Body of pancreas (tissue), 4 donors: ENCODE measurements at regions not wholly inside any gene's neighbourhood (a gene's known extent, or its start where the extent isn't known, plus 50 kb on each side); places are given as distances from the start of the nearest gene placed in this dataset.

Source experiments
- POLR2A ChIP-seq, 3 donors: fragments of 450-650 bp; IDR thresholded peaks; one replicate each; pipeline ENCODE4 v1.6.1; 2016; ENCODE audit warnings: antibody characterized with exemption in 3 of 3, mild to moderate bottlenecking in 2 of 3
- TF ChIP-seq, protein P1 (sequence below), 7 experiments: fragments of 450-650 bp in 4 of 7; fragments of 200-600 bp in 3 of 7; sonication (generic) in 3 of 7; IDR thresholded peaks; one replicate each; pipeline ENCODE4 v1.5.1; 2016 to 2019; ENCODE audit warnings: antibody characterized with exemption in 7 of 7

- TF ChIP-seq, protein P1, sequence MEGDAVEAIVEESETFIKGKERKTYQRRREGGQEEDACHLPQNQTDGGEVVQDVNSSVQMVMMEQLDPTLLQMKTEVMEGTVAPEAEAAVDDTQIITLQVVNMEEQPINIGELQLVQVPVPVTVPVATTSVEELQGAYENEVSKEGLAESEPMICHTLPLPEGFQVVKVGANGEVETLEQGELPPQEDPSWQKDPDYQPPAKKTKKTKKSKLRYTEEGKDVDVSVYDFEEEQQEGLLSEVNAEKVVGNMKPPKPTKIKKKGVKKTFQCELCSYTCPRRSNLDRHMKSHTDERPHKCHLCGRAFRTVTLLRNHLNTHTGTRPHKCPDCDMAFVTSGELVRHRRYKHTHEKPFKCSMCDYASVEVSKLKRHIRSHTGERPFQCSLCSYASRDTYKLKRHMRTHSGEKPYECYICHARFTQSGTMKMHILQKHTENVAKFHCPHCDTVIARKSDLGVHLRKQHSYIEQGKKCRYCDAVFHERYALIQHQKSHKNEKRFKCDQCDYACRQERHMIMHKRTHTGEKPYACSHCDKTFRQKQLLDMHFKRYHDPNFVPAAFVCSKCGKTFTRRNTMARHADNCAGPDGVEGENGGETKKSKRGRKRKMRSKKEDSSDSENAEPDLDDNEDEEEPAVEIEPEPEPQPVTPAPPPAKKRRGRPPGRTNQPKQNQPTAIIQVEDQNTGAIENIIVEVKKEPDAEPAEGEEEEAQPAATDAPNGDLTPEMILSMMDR (IDR thresholded peaks at IDR 0.05), result no peak
- TF ChIP-seq POLR2A (IDR thresholded peaks at IDR 0.05), result no peak
These were observed 573.0 kb upstream of the PCDH15 start for GRCh38 chr10:55374060-55374459.
